ENCODE measurements at regions not wholly inside any gene's neighbourhood (a gene's known extent, or its start where the extent isn't known, plus 50 kb on each side); places are given as distances from the start of the nearest gene placed in this dataset.
"Not testable (repeated sequence)": the region's sequence is repeated elsewhere in the genome, so short reads cannot be mapped to it uniquely, and the experiment has no call there.

DNA sequence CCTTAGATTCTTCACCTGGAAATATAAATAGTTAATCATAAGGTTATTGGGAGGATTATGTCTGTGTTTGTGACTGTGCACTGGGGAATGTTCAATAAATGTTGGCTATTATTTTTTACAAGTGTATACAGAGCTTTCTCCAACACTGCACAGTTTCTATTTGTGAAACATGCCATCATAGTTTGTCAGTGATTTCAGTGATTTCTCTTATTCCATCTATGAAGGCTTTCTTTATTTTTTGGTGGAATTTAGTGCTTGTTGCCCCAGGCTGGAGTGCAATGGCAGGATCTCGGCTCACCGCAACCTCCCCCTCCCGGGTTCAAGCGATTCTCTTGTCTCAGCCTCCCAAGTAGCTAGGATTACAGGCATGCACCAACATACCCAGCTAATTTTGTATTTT is 545.0 kb upstream of the GRM7 start:
- Histone ChIP-seq H3K27ac (ENCODE audit: low read depth, low read length) (no peak overlapping the region), H2AFZ (ENCODE audit: low read depth, low read length) (no peak overlapping the region), H3K4me3 (ENCODE audit: insufficient read depth, low read depth, low read length) (no peak overlapping the region), H3K4me1 (ENCODE audit: insufficient read depth, low read length) (no peaks in the 10 kb centered on the region), H3K9ac (ENCODE audit: low read length) (no peak overlapping the region), H3K4me2 (ENCODE audit: low read length) (no peak overlapping the region), H3K27me3 (ENCODE audit: insufficient read depth, low read length) (no peaks in the 10 kb centered on the region), H3K36me3 (ENCODE audit: insufficient read depth, low read length) (no peaks in the 10 kb centered on the region), H3K9me3 (ENCODE audit: insufficient read depth, low read depth, low read length) (no peaks in the 10 kb centered on the region), H4K20me1 (ENCODE audit: insufficient read depth, low read length) (no peaks in the 10 kb centered on the region), H3K79me2 (ENCODE audit: insufficient read depth, low read length) (no peaks in the 10 kb centered on the region)
- Mint-ChIP-seq H3K9me3 (ENCODE audit: unreplicated experiment) (peaks cover 2% of the 10 kb centered on the region), H3K4me1 (ENCODE audit: low read depth, unreplicated experiment) (no peaks in the 10 kb centered on the region), H3K27ac (ENCODE audit: unreplicated experiment) (no peak overlapping the region), H3K27me3 (ENCODE audit: low read depth, unreplicated experiment) (no peaks in the 10 kb centered on the region), H3K4me3 (ENCODE audit: unreplicated experiment) (no peak overlapping the region), H3K36me3 (ENCODE audit: low read depth, unreplicated experiment) (no peaks in the 10 kb centered on the region)
- DNase-seq (ENCODE audit: low read depth) (no peak), FAIRE-seq (no peak)
- no peak for TF ChIP-seq EZH2 (IDR thresholded peaks at IDR 0.05; ENCODE audit: insufficient read depth, low read length)
- TF ChIP-seq, protein P1, sequence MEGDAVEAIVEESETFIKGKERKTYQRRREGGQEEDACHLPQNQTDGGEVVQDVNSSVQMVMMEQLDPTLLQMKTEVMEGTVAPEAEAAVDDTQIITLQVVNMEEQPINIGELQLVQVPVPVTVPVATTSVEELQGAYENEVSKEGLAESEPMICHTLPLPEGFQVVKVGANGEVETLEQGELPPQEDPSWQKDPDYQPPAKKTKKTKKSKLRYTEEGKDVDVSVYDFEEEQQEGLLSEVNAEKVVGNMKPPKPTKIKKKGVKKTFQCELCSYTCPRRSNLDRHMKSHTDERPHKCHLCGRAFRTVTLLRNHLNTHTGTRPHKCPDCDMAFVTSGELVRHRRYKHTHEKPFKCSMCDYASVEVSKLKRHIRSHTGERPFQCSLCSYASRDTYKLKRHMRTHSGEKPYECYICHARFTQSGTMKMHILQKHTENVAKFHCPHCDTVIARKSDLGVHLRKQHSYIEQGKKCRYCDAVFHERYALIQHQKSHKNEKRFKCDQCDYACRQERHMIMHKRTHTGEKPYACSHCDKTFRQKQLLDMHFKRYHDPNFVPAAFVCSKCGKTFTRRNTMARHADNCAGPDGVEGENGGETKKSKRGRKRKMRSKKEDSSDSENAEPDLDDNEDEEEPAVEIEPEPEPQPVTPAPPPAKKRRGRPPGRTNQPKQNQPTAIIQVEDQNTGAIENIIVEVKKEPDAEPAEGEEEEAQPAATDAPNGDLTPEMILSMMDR (IDR thresholded peaks at IDR 0.05; ENCODE audit: insufficient read depth, low read depth, low read length) = no peak

DNA sequence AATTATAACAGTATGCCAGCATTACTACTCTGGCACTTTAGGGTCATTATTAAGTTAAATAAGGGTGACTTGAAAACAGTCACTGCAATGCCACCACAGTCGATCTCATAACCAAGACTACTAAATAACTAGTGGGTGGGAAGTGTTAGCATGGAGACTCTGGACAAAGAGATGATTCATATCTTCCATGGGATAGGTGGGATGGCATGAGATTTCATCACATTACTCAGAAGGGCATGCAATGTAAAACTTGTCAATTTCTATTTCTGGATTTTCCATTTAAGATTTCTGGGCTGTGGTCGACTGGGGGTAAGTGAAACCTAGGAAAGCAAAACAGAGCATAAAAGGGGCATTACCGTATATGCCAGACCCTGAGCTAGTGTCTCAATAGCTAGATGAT is 538.9 kb upstream of the GRM7 start:
- no peak overlapping the region for H3K4me3 Mint-ChIP-seq (ENCODE audit: unreplicated experiment)
- H3K27me3 Mint-ChIP-seq (ENCODE audit: low read depth, unreplicated experiment) = no peaks in the 10 kb centered on the region
- FAIRE-seq (no peak), DNase-seq (ENCODE audit: low read depth) (no peak)
- no peak overlapping the region for H3K9ac ChIP-seq (ENCODE audit: low read length)
- no peak overlapping the region for H3K27ac Mint-ChIP-seq (ENCODE audit: unreplicated experiment)
- H3K36me3 Mint-ChIP-seq (ENCODE audit: low read depth, unreplicated experiment) = no peaks in the 10 kb centered on the region
- no peak overlapping the region for H3K27ac ChIP-seq (ENCODE audit: low read depth, low read length)
- H3K4me1 Mint-ChIP-seq (ENCODE audit: low read depth, unreplicated experiment) = peaks cover 2% of the 10 kb centered on the region
- H4K20me1 ChIP-seq (ENCODE audit: insufficient read depth, low read length) = no peaks in the 10 kb centered on the region
- H3K4me1 ChIP-seq (ENCODE audit: insufficient read depth, low read length) = no peaks in the 10 kb centered on the region
- no peaks in the 10 kb centered on the region for H3K9me3 ChIP-seq (ENCODE audit: insufficient read depth, low read depth, low read length)
- H3K79me2 ChIP-seq (ENCODE audit: insufficient read depth, low read length) = no peaks in the 10 kb centered on the region
- no peaks in the 10 kb centered on the region for H3K9me3 Mint-ChIP-seq (ENCODE audit: unreplicated experiment)
- no peak overlapping the region for H3K4me3 ChIP-seq (ENCODE audit: insufficient read depth, low read depth, low read length)
- H2AFZ ChIP-seq (ENCODE audit: low read depth, low read length) = no peak overlapping the region
- no peaks in the 10 kb centered on the region for H3K36me3 ChIP-seq (ENCODE audit: insufficient read depth, low read length)
- H3K4me2 ChIP-seq (ENCODE audit: low read length) = no peak overlapping the region
- H3K27me3 ChIP-seq (ENCODE audit: insufficient read depth, low read length) = no peaks in the 10 kb centered on the region
- TF ChIP-seq, protein P1 (IDR thresholded peaks at IDR 0.05; ENCODE audit: insufficient read depth, low read depth, low read length) = no peak
- no peak for TF ChIP-seq EZH2 (IDR thresholded peaks at IDR 0.05; ENCODE audit: insufficient read depth, low read length)

DNA sequence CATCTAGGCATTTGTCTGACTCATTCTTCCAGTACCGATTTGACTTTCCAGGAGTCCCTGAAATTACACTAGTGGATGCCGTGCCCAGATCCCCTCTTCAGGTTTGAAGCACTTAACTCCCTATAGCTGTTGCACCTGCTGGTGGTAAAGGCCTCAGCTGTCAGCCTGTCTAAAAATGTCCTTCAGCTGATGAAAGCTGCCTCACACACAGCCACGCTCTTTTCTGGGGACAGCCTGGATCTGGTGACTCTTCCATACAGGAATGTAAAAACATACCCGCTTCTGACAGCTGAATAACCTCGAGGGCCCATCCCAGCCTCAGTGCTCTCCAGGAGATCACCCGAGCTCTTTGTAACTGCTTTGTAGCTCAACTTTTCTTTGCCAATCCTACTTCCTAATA is 534.1 kb upstream of the GRM7 start:
- H2AFZ ChIP-seq (ENCODE audit: low read depth, low read length) = no peak overlapping the region
- TF ChIP-seq EZH2 (IDR thresholded peaks at IDR 0.05; ENCODE audit: insufficient read depth, low read length) = no peak
- TF ChIP-seq, protein P1 (IDR thresholded peaks at IDR 0.05; ENCODE audit: insufficient read depth, low read depth, low read length) = no peak
- Mint-ChIP-seq H3K27ac (ENCODE audit: unreplicated experiment) (no peak overlapping the region), H3K9me3 (ENCODE audit: unreplicated experiment) (no peaks in the 10 kb centered on the region), H3K36me3 (ENCODE audit: low read depth, unreplicated experiment) (no peaks in the 10 kb centered on the region), H3K4me3 (ENCODE audit: unreplicated experiment) (no peak overlapping the region), H3K4me1 (ENCODE audit: low read depth, unreplicated experiment) (peaks cover 2% of the 10 kb centered on the region), H3K27me3 (ENCODE audit: low read depth, unreplicated experiment) (no peaks in the 10 kb centered on the region)
- no peaks in the 10 kb centered on the region for H3K79me2 ChIP-seq (ENCODE audit: insufficient read depth, low read length)
- H3K9ac ChIP-seq (ENCODE audit: low read length) = no peak overlapping the region
- no peaks in the 10 kb centered on the region for H3K36me3 ChIP-seq (ENCODE audit: insufficient read depth, low read length)
- H3K4me3 ChIP-seq (ENCODE audit: insufficient read depth, low read depth, low read length) = no peak overlapping the region
- no peak for DNase-seq (ENCODE audit: low read depth)
- no peak for FAIRE-seq
- no peak overlapping the region for H3K4me2 ChIP-seq (ENCODE audit: low read length)
- H3K27ac ChIP-seq (ENCODE audit: low read depth, low read length) = no peak overlapping the region
- H4K20me1 ChIP-seq (ENCODE audit: insufficient read depth, low read length) = no peaks in the 10 kb centered on the region
- H3K27me3 ChIP-seq (ENCODE audit: insufficient read depth, low read length) = no peaks in the 10 kb centered on the region
- no peaks in the 10 kb centered on the region for H3K4me1 ChIP-seq (ENCODE audit: insufficient read depth, low read length)
- H3K9me3 ChIP-seq (ENCODE audit: insufficient read depth, low read depth, low read length) = no peaks in the 10 kb centered on the region

DNA sequence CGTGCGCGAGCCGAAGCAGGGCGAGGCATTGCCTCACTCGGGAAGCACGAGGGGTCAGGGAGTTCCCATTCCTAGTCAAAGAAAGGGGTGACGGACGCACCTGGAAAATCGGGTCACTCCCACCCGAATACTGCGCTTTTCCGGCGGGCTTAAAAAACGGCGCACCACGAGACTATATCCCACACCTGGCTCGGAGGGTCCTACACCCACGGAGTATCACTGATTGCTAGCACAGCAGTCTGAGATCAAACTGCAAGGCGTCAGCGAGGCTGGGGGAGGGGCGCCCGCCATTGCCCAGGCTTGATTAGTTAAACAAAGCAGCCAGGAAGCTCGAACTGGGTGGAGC is 520.0 kb upstream of the GRM7 start:
- not testable (repeated sequence) for H3K27me3 ChIP-seq (ENCODE audit: insufficient read depth, low read length); H3K4me3 Mint-ChIP-seq (ENCODE audit: unreplicated experiment); H3K27ac ChIP-seq (ENCODE audit: low read depth, low read length); H3K9ac ChIP-seq (ENCODE audit: low read length); H3K27ac Mint-ChIP-seq (ENCODE audit: unreplicated experiment); H3K4me1 Mint-ChIP-seq (ENCODE audit: low read depth, unreplicated experiment); H3K79me2 ChIP-seq (ENCODE audit: insufficient read depth, low read length); H3K9me3 Mint-ChIP-seq (ENCODE audit: unreplicated experiment); H3K27me3 Mint-ChIP-seq (ENCODE audit: low read depth, unreplicated experiment); H3K9me3 ChIP-seq (ENCODE audit: insufficient read depth, low read depth, low read length); H3K36me3 Mint-ChIP-seq (ENCODE audit: low read depth, unreplicated experiment); H4K20me1 ChIP-seq (ENCODE audit: insufficient read depth, low read length); FAIRE-seq; H3K36me3 ChIP-seq (ENCODE audit: insufficient read depth, low read length); H2AFZ ChIP-seq (ENCODE audit: low read depth, low read length); H3K4me2 ChIP-seq (ENCODE audit: low read length); DNase-seq (ENCODE audit: low read depth); H3K4me1 ChIP-seq (ENCODE audit: insufficient read depth, low read length); H3K4me3 ChIP-seq (ENCODE audit: insufficient read depth, low read depth, low read length)
